ENCODE measurements at regions not wholly inside any gene's neighbourhood (a gene's known extent, or its start where the extent isn't known, plus 50 kb on each side); places are given as distances from the start of the nearest gene placed in this dataset.

- Histone ChIP-seq H3K79me2 (ENCODE audit: control insufficient read depth, insufficient read depth, low read length) (no peaks in the 10 kb centered on the region), H3K4me2 (ENCODE audit: insufficient read depth, low read length) (no peak overlapping the region), H3K9ac (replicated peaks; ENCODE audit: extremely low read depth, insufficient read depth, low read length) (no peak overlapping the region), H3K27me3 (ENCODE audit: control insufficient read depth in 2 of 2, insufficient read depth in 2 of 2, low read length in 2 of 2) (no peaks in the 10 kb centered on the region), H3K9me1 (replicated peaks; ENCODE audit: control insufficient read depth, extremely low read depth, insufficient read depth, low read length) (no peaks in the 10 kb centered on the region), H3K27ac (ENCODE audit: insufficient read depth, low read depth, low read length) (no peak overlapping the region), H3K4me3 (replicated peaks in 1 of 3; ENCODE audit: insufficient read depth in 1 of 3, low read depth in 1 of 3, low read length in 3 of 3) (no peak overlapping the region), H3K4me1 (ENCODE audit: control insufficient read depth, extremely low read depth, insufficient read depth, low read length) (no peaks in the 10 kb centered on the region), H3K9me3 (replicated peaks; ENCODE audit: control insufficient read depth, insufficient read depth, low read length) (no peaks in the 10 kb centered on the region), H4K20me1 (replicated peaks; ENCODE audit: control insufficient read depth, extremely low read depth, insufficient read depth, low read length) (no peaks in the 10 kb centered on the region), H3K36me3 (ENCODE audit: control insufficient read depth in 2 of 2, extremely low read depth in 1 of 2, insufficient read depth in 2 of 2, low read length in 2 of 2) (no peaks in the 10 kb centered on the region), H2AFZ (ENCODE audit: low read depth, low read length) (no peak overlapping the region)
- no peak for FAIRE-seq
- DNase-seq (ENCODE audit: low read depth, low spot score) = no peak
- ChIA-PET POLR2A (no interaction called here), CTCF (no interaction called here)
- no TSS peak for BruUV-seq (replicated peaks)
- TF ChIP-seq EZH2 (IDR thresholded peaks at IDR 0.05; ENCODE audit: borderline replicate concordance, low read depth, low read length, severe bottlenecking) = no peak
- no peak for TF ChIP-seq JUN (IDR thresholded peaks at IDR 0.05; ENCODE audit: borderline replicate concordance, insufficient read depth, insufficient read length, low read depth)
- no peak for TF ChIP-seq POLR2AphosphoS5 (IDR thresholded peaks at IDR 0.05; ENCODE audit: insufficient read depth, low read depth, low read length)
- no peak for TF ChIP-seq GATA2 (IDR thresholded peaks at IDR 0.05; ENCODE audit: insufficient read depth, insufficient read length, low read depth, low read length)
- no peak for TF ChIP-seq MAX (IDR thresholded peaks at IDR 0.05; ENCODE audit: insufficient read depth, insufficient read length)
- dilution Hi-C loops (cut with MboI; ENCODE audit: extremely low pct_ligation_motif_present, low sequenced_read_pairs) = no loop called here
- intact Hi-C loops (cut with micrococcal nuclease) = no loop called here
These were observed 469.1 kb upstream of the ARHGEF26 start for GRCh38 chr3:153652076-153652475.

GRCh38 chr3:153657046-153657445 lies 464.1 kb upstream of the ARHGEF26 start:
- Histone ChIP-seq H3K9ac (replicated peaks; ENCODE audit: extremely low read depth, insufficient read depth, low read length) (no peak overlapping the region), H3K36me3 (ENCODE audit: control insufficient read depth in 2 of 2, extremely low read depth in 1 of 2, insufficient read depth in 2 of 2, low read length in 2 of 2) (no peaks in the 10 kb centered on the region), H3K9me3 (replicated peaks; ENCODE audit: control insufficient read depth, insufficient read depth, low read length) (no peaks in the 10 kb centered on the region), H4K20me1 (replicated peaks; ENCODE audit: control insufficient read depth, extremely low read depth, insufficient read depth, low read length) (no peaks in the 10 kb centered on the region), H3K9me1 (replicated peaks; ENCODE audit: control insufficient read depth, extremely low read depth, insufficient read depth, low read length) (no peaks in the 10 kb centered on the region), H3K4me3 (replicated peaks in 1 of 3; ENCODE audit: insufficient read depth in 1 of 3, low read depth in 1 of 3, low read length in 3 of 3) (no peak overlapping the region), H3K27ac (ENCODE audit: insufficient read depth, low read depth, low read length) (no peak overlapping the region), H3K4me1 (ENCODE audit: control insufficient read depth, extremely low read depth, insufficient read depth, low read length) (no peaks in the 10 kb centered on the region), H3K79me2 (ENCODE audit: control insufficient read depth, insufficient read depth, low read length) (no peaks in the 10 kb centered on the region), H3K4me2 (ENCODE audit: insufficient read depth, low read length) (no peak overlapping the region), H2AFZ (ENCODE audit: low read depth, low read length) (no peak overlapping the region), H3K27me3 (ENCODE audit: control insufficient read depth in 2 of 2, insufficient read depth in 2 of 2, low read length in 2 of 2) (no peaks in the 10 kb centered on the region)
- intact Hi-C loops (cut with micrococcal nuclease) = no loop called here
- dilution Hi-C loops (cut with MboI; ENCODE audit: extremely low pct_ligation_motif_present, low sequenced_read_pairs) = no loop called here
- ChIA-PET POLR2A (no interaction called here), CTCF (no interaction called here)
- no peak for TF ChIP-seq MYC (IDR thresholded peaks at IDR 0.05; ENCODE audit: low read depth, low read length)
- no peak for TF ChIP-seq MAX (IDR thresholded peaks at IDR 0.05; ENCODE audit: insufficient read depth, insufficient read length)
- no peak for TF ChIP-seq POLR2A (IDR thresholded peaks at IDR 0.05; ENCODE audit: low read depth, low read length)
- TF ChIP-seq POLR2AphosphoS5 (IDR thresholded peaks at IDR 0.05; ENCODE audit: insufficient read depth, low read depth, low read length) = no peak
- no peak for TF ChIP-seq FOS (IDR thresholded peaks at IDR 0.05; ENCODE audit: borderline replicate concordance, insufficient read depth, low read length)
- TF ChIP-seq JUN (IDR thresholded peaks at IDR 0.05; ENCODE audit: borderline replicate concordance, insufficient read depth, insufficient read length, low read depth) = no peak
- TF ChIP-seq GATA2 (IDR thresholded peaks at IDR 0.05; ENCODE audit: insufficient read depth, insufficient read length, low read depth, low read length) = no peak
- TF ChIP-seq CTCF (IDR thresholded peaks at IDR 0.05; ENCODE audit: extremely low read depth in 1 of 2, insufficient read depth in 1 of 2, low read depth in 1 of 2, low read length in 2 of 2) = no peak
- TF ChIP-seq EZH2 (IDR thresholded peaks at IDR 0.05; ENCODE audit: borderline replicate concordance, low read depth, low read length, severe bottlenecking) = no peak
- FAIRE-seq (no peak), DNase-seq (ENCODE audit: low read depth, low spot score) (no peak)
- no TSS peak for BruUV-seq (replicated peaks)
